K562 (cell line): ENCODE measurements at regions not wholly inside any gene's neighbourhood (a gene's known extent, or its start where the extent isn't known, plus 50 kb on each side); places are given as distances from the start of the nearest gene placed in this dataset.
A peak's percentile ranks its signal among the peaks of the same experiment; 100 is the strongest.

Experiments
- C11orf30 ChIP-seq: fragments of 450-650 bp; IDR thresholded peaks from 2 replicates; pipeline ENCODE4 v1.6.1; 2016; ENCODE audit warnings: low read depth, mild to moderate bottlenecking
- GATA2 ChIP-seq: sonication (generic); formaldehyde crosslinking; IDR thresholded peaks from 2 replicates; pipeline ENCODE4 v1.4.0; 2020; ENCODE audit warnings: mild to moderate bottlenecking, missing genetic modification reagents
- GTF2E2 ChIP-seq: fragments of 200-800 bp; sonication (Bioruptor generic); IDR thresholded peaks from 2 replicates; pipeline ENCODE4 v1.6.1; 2016; ENCODE audit warnings: missing genetic modification characterization, missing compliant biosample characterization
- ILF3 ChIP-seq: fragments of 450-650 bp; IDR thresholded peaks from 2 replicates; pipeline ENCODE4 v1.6.1; 2018; ENCODE audit warnings: antibody characterized with exemption, mild to moderate bottlenecking, moderate library complexity, borderline replicate concordance
- NFIC ChIP-seq: fragments of 450-650 bp; IDR thresholded peaks from 2 replicates; pipeline ENCODE4 v1.6.1; 2017; ENCODE audit warnings: mild to moderate bottlenecking, inconsistent platforms
- OTX1 ChIP-seq: fragments of 450-650 bp; formaldehyde crosslinking; IDR thresholded peaks from 2 replicates; pipeline ENCODE4 v1.4.0; 2022; ENCODE audit warnings: mild to moderate bottlenecking
- PML ChIP-seq: IDR thresholded peaks from 2 replicates; pipeline ENCODE4 v1.6.1; 2012; ENCODE audit warnings: low read length, inconsistent platforms
- SIN3B ChIP-seq: fragments of 450-650 bp; IDR thresholded peaks from 2 replicates; pipeline ENCODE4 v1.6.1; 2017; ENCODE audit warnings: low read depth, mild to moderate bottlenecking, moderate library complexity
- SNIP1 ChIP-seq: fragments of 450-650 bp; IDR thresholded peaks from 2 replicates; pipeline ENCODE4 v1.7.1; 2017; ENCODE audit warnings: low read depth, mild to moderate bottlenecking
- SOX6 ChIP-seq: fragments of 450-650 bp; IDR thresholded peaks from 2 replicates; pipeline ENCODE4 v1.6.1; 2014; ENCODE audit warnings: mild to moderate bottlenecking
- TAF1 ChIP-seq: IDR thresholded peaks from 2 replicates; pipeline ENCODE4 v1.6.1; 2011; ENCODE audit warnings: mild to moderate bottlenecking, low read length, moderate library complexity; ENCODE audit not compliant: insufficient read depth, control insufficient read depth, severe bottlenecking; ENCODE audit errors: extremely low read depth
- TBP ChIP-seq: optimal IDR thresholded peaks from 2 replicates; pipeline ENCODE3; 2011; ENCODE audit warnings: low read depth, low read length, improper control_type of control experiment
- TF ChIP-seq, protein P1 (sequence below), 2 experiments: fragments of 450-650 bp; formaldehyde crosslinking in 1 of 2; IDR thresholded peaks; 2 replicates each; pipeline versions ENCODE4 v1.4.0 to v1.6.1; 2014 to 2020; ENCODE audit warnings: mild to moderate bottlenecking in 2 of 2, borderline replicate concordance in 1 of 2, low read depth in 1 of 2
- TF ChIP-seq, protein P2 (sequence below): fragments of 250-450 bp; sonication (Bioruptor Pico); IDR thresholded peaks from 2 replicates; pipeline ENCODE4 v1.9.0; 2021; ENCODE audit warnings: mild to moderate bottlenecking
- TF ChIP-seq, protein P3 (sequence below): sonication (generic); formaldehyde crosslinking; IDR thresholded peaks from 2 replicates; pipeline ENCODE4 v1.8.0; 2022; ENCODE audit warnings: mild to moderate bottlenecking, missing genetic modification reagents
- TF ChIP-seq, protein P4 (sequence below): sonication (generic); formaldehyde crosslinking; IDR thresholded peaks from 2 replicates; pipeline ENCODE4 v1.8.1; 2022; ENCODE audit warnings: missing genetic modification reagents

GRCh38 chr15:62389885-62390790 lies 225.1 kb upstream of the C2CD4B start, which contains the start of gene TLN2 (continued):
- TF ChIP-seq, protein P1, sequence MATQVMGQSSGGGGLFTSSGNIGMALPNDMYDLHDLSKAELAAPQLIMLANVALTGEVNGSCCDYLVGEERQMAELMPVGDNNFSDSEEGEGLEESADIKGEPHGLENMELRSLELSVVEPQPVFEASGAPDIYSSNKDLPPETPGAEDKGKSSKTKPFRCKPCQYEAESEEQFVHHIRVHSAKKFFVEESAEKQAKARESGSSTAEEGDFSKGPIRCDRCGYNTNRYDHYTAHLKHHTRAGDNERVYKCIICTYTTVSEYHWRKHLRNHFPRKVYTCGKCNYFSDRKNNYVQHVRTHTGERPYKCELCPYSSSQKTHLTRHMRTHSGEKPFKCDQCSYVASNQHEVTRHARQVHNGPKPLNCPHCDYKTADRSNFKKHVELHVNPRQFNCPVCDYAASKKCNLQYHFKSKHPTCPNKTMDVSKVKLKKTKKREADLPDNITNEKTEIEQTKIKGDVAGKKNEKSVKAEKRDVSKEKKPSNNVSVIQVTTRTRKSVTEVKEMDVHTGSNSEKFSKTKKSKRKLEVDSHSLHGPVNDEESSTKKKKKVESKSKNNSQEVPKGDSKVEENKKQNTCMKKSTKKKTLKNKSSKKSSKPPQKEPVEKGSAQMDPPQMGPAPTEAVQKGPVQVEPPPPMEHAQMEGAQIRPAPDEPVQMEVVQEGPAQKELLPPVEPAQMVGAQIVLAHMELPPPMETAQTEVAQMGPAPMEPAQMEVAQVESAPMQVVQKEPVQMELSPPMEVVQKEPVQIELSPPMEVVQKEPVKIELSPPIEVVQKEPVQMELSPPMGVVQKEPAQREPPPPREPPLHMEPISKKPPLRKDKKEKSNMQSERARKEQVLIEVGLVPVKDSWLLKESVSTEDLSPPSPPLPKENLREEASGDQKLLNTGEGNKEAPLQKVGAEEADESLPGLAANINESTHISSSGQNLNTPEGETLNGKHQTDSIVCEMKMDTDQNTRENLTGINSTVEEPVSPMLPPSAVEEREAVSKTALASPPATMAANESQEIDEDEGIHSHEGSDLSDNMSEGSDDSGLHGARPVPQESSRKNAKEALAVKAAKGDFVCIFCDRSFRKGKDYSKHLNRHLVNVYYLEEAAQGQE (IDR thresholded peaks at IDR 0.05; ENCODE audit: borderline replicate concordance), result no peak
- TF ChIP-seq, protein P1 (CRISPR knock-in tag; IDR thresholded peaks at IDR 0.05; ENCODE audit: low read depth), result 0 out of 2 replicates have a peak, but pooled peaks have one; percentile 25
- TF ChIP-seq SOX6 (0 out of 2 replicates have a peak, but pooled peaks have one; percentile 24), C11orf30 (peak; percentile 36; the same call in 1 of the 2 replicates), GTF2E2 (tag) (0 out of 2 replicates have a peak, but pooled peaks have one; percentile 25), PML (0 out of 2 replicates have a peak, but pooled peaks have one; percentile 44), OTX1 (CRISPR knock-in tag) (no peak), TAF1 (peak; percentile 42), TBP (peak; percentile 57), SIN3B (peak; percentile 86), ILF3 (no peak), GATA2 (no peak), SNIP1 (no peak), NFIC (peak; percentile 22)
- TF ChIP-seq, protein P2, sequence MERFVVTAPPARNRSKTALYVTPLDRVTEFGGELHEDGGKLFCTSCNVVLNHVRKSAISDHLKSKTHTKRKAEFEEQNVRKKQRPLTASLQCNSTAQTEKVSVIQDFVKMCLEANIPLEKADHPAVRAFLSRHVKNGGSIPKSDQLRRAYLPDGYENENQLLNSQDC (CRISPR knock-in tag), result 0 out of 2 replicates have a peak, but pooled peaks have one; percentile 9
- TF ChIP-seq, protein P3, sequence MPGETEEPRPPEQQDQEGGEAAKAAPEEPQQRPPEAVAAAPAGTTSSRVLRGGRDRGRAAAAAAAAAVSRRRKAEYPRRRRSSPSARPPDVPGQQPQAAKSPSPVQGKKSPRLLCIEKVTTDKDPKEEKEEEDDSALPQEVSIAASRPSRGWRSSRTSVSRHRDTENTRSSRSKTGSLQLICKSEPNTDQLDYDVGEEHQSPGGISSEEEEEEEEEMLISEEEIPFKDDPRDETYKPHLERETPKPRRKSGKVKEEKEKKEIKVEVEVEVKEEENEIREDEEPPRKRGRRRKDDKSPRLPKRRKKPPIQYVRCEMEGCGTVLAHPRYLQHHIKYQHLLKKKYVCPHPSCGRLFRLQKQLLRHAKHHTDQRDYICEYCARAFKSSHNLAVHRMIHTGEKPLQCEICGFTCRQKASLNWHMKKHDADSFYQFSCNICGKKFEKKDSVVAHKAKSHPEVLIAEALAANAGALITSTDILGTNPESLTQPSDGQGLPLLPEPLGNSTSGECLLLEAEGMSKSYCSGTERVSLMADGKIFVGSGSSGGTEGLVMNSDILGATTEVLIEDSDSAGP (CRISPR knock-in tag), result no peak
- TF ChIP-seq, protein P4, sequence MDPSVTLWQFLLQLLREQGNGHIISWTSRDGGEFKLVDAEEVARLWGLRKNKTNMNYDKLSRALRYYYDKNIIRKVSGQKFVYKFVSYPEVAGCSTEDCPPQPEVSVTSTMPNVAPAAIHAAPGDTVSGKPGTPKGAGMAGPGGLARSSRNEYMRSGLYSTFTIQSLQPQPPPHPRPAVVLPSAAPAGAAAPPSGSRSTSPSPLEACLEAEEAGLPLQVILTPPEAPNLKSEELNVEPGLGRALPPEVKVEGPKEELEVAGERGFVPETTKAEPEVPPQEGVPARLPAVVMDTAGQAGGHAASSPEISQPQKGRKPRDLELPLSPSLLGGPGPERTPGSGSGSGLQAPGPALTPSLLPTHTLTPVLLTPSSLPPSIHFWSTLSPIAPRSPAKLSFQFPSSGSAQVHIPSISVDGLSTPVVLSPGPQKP (CRISPR knock-in tag), result no peak
